CD14-positive monocyte (primary cell): ENCODE measurements at regions not wholly inside any gene's neighbourhood (a gene's known extent, or its start where the extent isn't known, plus 50 kb on each side); places are given as distances from the start of the nearest gene placed in this dataset.
A peak's percentile ranks its signal among the peaks of the same experiment; 100 is the strongest.

ENCODE experiments used
- DNase-seq, 3 donors: peaks; one replicate each; pipeline ENCODE4 v3.0.0-alpha.2; 2011 to 2022
- H2AFZ ChIP-seq: 2 replicates; pipeline ENCODE4 v1.6.0; 2012; ENCODE audit warnings: mild to moderate bottlenecking, low read depth, low read length, inconsistent platforms; ENCODE audit not compliant: insufficient read depth, poor library complexity, severe bottlenecking
- H3K27ac ChIP-seq, 2 donors: 1 replicate in 1 of 2; 2 replicates in 1 of 2; pipeline ENCODE4 v1.5.1; 2012 to 2013; ENCODE audit warnings: low read length in 2 of 2, control low read depth in 1 of 2, inconsistent platforms in 1 of 2, low read depth in 1 of 2, mild to moderate bottlenecking in 1 of 2
- H3K27me3 ChIP-seq, 2 donors: one replicate each; pipeline versions ENCODE4 v1.6.0 to v1.6.1; 2011 to 2013; ENCODE audit warnings: low read length in 2 of 2; ENCODE audit not compliant: control insufficient read depth in 2 of 2, insufficient read depth in 2 of 2
- H3K36me3 ChIP-seq, 2 donors: replicated peaks in 1 of 2; 1 replicate in 1 of 2; 2 replicates in 1 of 2; pipeline versions ENCODE4 v1.5.1 to v1.6.1; 2012 to 2013; ENCODE audit warnings: low read length in 2 of 2, control low read depth in 1 of 2, inconsistent platforms in 1 of 2, mild to moderate bottlenecking in 1 of 2; ENCODE audit not compliant: insufficient read depth in 2 of 2, control insufficient read depth in 1 of 2
- H3K4me1 ChIP-seq, 2 donors: 1 replicate in 1 of 2; 2 replicates in 1 of 2; pipeline versions ENCODE4 v1.5.1 to v1.6.1; 2012 to 2013; ENCODE audit warnings: low read length in 2 of 2, control low read depth in 1 of 2, inconsistent platforms in 1 of 2, mild to moderate bottlenecking in 1 of 2, moderate library complexity in 1 of 2; ENCODE audit not compliant: insufficient read depth in 2 of 2, control insufficient read depth in 1 of 2
- H3K4me2 ChIP-seq: replicated peaks from 2 replicates; pipeline ENCODE3; 2012; ENCODE audit warnings: low read length, moderate library complexity, mild to moderate bottlenecking; ENCODE audit not compliant: poor library complexity, severe bottlenecking; ENCODE audit errors: extremely low read depth
- H3K4me3 ChIP-seq, 3 experiments: fragments of 200-600 bp in 1 of 3; sonication (generic) in 1 of 3; replicated peaks in 1 of 3; 1 replicate in 2 of 3; 2 replicates in 1 of 3; pipeline ENCODE4 v1.5.1; 2011 to 2013; ENCODE audit warnings: low read length in 3 of 3, mild to moderate bottlenecking in 3 of 3, control low read depth in 2 of 3, low read depth in 2 of 3, inconsistent platforms in 1 of 3, moderate library complexity in 1 of 3
- H3K79me2 ChIP-seq: 2 replicates; pipeline ENCODE4 v1.6.0; 2012; ENCODE audit warnings: mild to moderate bottlenecking, control low read depth, inconsistent platforms, low read length, moderate library complexity; ENCODE audit not compliant: insufficient read depth
- H3K9ac ChIP-seq: 2 replicates; pipeline ENCODE4 v1.6.0; 2017; ENCODE audit warnings: low read length, mild to moderate bottlenecking; ENCODE audit not compliant: insufficient read depth, poor library complexity, severe bottlenecking
- H3K9me3 ChIP-seq, 2 donors: replicated peaks in 1 of 2; 1 replicate in 1 of 2; 2 replicates in 1 of 2; pipeline versions ENCODE4 v1.5.1 to v1.6.1; 2012 to 2013; ENCODE audit warnings: low read length in 2 of 2, control low read depth in 1 of 2; ENCODE audit not compliant: control insufficient read depth in 1 of 2, insufficient read depth in 1 of 2
- H4K20me1 ChIP-seq: 2 replicates; pipeline ENCODE4 v1.6.0; 2012; ENCODE audit warnings: mild to moderate bottlenecking, low read length, control low read depth, moderate library complexity; ENCODE audit not compliant: insufficient read depth
- H3K27ac Mint-ChIP-seq, 7 donors: one replicate each; pipeline ENCODE4 v1.8.0; 2020; ENCODE audit warnings: mild to moderate bottlenecking in 7 of 7, mixed read lengths in 7 of 7, moderate library complexity in 6 of 7, inconsistent platforms in 2 of 7
- H3K27me3 Mint-ChIP-seq, 3 donors: one replicate each; pipeline ENCODE4 v1.8.0; 2021 to 2022; ENCODE audit warnings: low read depth in 3 of 3, mild to moderate bottlenecking in 3 of 3, mixed read lengths in 3 of 3, moderate library complexity in 3 of 3, inconsistent platforms in 1 of 3
- H3K36me3 Mint-ChIP-seq, 2 donors: one replicate each; pipeline ENCODE4 v1.8.0; 2020; ENCODE audit warnings: mixed read lengths in 2 of 2, inconsistent platforms in 1 of 2, mild to moderate bottlenecking in 1 of 2
- H3K4me1 Mint-ChIP-seq: one replicate; pipeline ENCODE4 v1.8.0; 2020; ENCODE audit warnings: mild to moderate bottlenecking, mixed read lengths
- H3K4me3 Mint-ChIP-seq, 2 donors: one replicate each; pipeline ENCODE4 v1.8.0; 2020; ENCODE audit warnings: mild to moderate bottlenecking in 2 of 2, mixed read lengths in 2 of 2, moderate library complexity in 1 of 2
- H3K9me3 Mint-ChIP-seq, 7 donors: one replicate each; pipeline ENCODE4 v1.8.0; 2020 to 2022; ENCODE audit warnings: mixed read lengths in 7 of 7, mild to moderate bottlenecking in 6 of 7, moderate library complexity in 6 of 7, inconsistent platforms in 2 of 7
- CTCF ChIP-seq: fragments of 200-600 bp; IDR thresholded peaks from one replicate; pipeline ENCODE4 v1.8.0; 2022; ENCODE audit warnings: antibody characterized with exemption, mild to moderate bottlenecking
- whole genome bisulfite sequencing: methylation state at CpG from one replicate; pipeline ENCODE4 v1.1.5; 2013; ENCODE audit warnings: missing lambda C conversion rate; ENCODE audit not compliant: insufficient coverage; 5-methylcytosine and 5-hydroxymethylcytosine counted together
- intact Hi-C, 2 donors: fragments of 100-400 bp; cut with micrococcal nuclease; formaldehyde crosslinking; loops; one replicate each; pipeline versions ENCODE4 v1.15.0 to v1.15.1; 2023

- Mint-ChIP-seq H3K27ac (no peak overlapping the region), H3K4me1 (no peaks in the 10 kb centered on the region), H3K9me3 (peaks cover 0 to 2% (median 0%) of the 10 kb centered on the region in 7 donors), H3K4me3 (no peak overlapping the region), H3K36me3 (no peaks in the 10 kb centered on the region), H3K27me3 (peaks cover 3 to 17% (median 15%) of the 10 kb centered on the region in 3 donors)
- H3K9me3 ChIP-seq: no peaks in the 10 kb centered on the region
- no peaks in the 10 kb centered on the region for H4K20me1 ChIP-seq
- intact Hi-C loops: no loop called here
- H3K4me3 ChIP-seq: no peak overlapping the region
- H3K27me3 ChIP-seq: no peaks in the 10 kb centered on the region
- H3K4me2 ChIP-seq: no peak overlapping the region
- no peak overlapping the region for H2AFZ ChIP-seq
- DNase-seq: no peak
- H3K27ac ChIP-seq: no peak overlapping the region
- no peak for TF ChIP-seq CTCF
- WGBS: 86% methylated on average over 1 of the region's 1 CpG
- no peak overlapping the region for H3K9ac ChIP-seq
- H3K4me1 ChIP-seq: no peaks in the 10 kb centered on the region
- H3K79me2 ChIP-seq: no peaks in the 10 kb centered on the region
- H3K36me3 ChIP-seq: no peaks in the 10 kb centered on the region
These were observed 53.1 kb upstream of the COL13A1 start for GRCh38 chr10:69748621-69749020.

- no peak overlapping the region for H3K4me3 Mint-ChIP-seq
- Histone ChIP-seq H2AFZ (no peak overlapping the region), H3K4me1 (no peaks in the 10 kb centered on the region), H3K79me2 (no peaks in the 10 kb centered on the region), H3K4me2 (no peak overlapping the region), H3K4me3 (no peak overlapping the region), H3K9ac (no peak overlapping the region), H3K27me3 (no peaks in the 10 kb centered on the region), H3K36me3 (no peaks in the 10 kb centered on the region), H3K27ac (no peak overlapping the region), H4K20me1 (no peaks in the 10 kb centered on the region), H3K9me3 (no peaks in the 10 kb centered on the region)
- intact Hi-C loops: no loop called here
- H3K36me3 Mint-ChIP-seq: no peaks in the 10 kb centered on the region
- no peaks in the 10 kb centered on the region for H3K4me1 Mint-ChIP-seq
- peaks cover 0 to 2% (median 0%) of the 10 kb centered on the region in 7 donors for H3K9me3 Mint-ChIP-seq
- no peak for TF ChIP-seq CTCF
- no peak for DNase-seq
- peak overlapping the region in 1 of 7 donors; percentile 15 for H3K27ac Mint-ChIP-seq
- peaks cover 3 to 17% (median 12%) of the 10 kb centered on the region in 3 donors for H3K27me3 Mint-ChIP-seq
- 38% methylated on average over 9 of the region's 17 CpGs for WGBS
These were observed 52.3 kb upstream of the COL13A1 start for GRCh38 chr10:69749178-69750010.
